ENCODE measurements at regions not wholly inside any gene's neighbourhood (a gene's known extent, or its start where the extent isn't known, plus 50 kb on each side); places are given as distances from the start of the nearest gene placed in this dataset.

DNA sequence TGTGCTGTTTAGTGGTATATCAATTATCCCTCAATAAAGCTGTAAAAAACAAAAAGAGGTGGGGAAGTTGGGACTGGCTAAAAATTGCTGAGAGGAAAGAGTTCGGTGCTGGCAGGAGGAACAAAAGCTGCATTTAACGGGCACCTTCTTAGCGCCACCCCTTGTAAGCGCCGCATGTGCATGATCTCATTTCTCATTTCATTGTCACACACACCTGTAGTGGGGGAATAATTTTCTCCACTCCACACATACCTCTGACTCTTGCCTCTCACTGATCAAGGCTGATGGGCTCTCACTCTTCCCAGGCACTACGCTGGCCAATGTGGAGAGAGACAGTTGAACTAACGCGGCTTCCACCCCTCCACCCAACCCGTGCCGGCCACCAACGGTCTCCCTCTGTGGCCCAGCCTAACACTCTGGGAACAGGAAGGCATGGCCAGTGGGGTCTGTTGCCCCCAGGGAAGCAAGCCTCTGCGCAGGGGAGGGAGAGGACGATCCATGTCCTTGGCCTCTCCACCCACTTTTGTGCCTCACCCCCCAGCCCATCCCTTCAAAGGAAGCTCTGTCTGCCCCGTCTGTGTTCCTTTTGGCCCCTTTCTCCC, 186.7 kb upstream of the SYT13 start:
- no peak for DNase-seq

DNA sequence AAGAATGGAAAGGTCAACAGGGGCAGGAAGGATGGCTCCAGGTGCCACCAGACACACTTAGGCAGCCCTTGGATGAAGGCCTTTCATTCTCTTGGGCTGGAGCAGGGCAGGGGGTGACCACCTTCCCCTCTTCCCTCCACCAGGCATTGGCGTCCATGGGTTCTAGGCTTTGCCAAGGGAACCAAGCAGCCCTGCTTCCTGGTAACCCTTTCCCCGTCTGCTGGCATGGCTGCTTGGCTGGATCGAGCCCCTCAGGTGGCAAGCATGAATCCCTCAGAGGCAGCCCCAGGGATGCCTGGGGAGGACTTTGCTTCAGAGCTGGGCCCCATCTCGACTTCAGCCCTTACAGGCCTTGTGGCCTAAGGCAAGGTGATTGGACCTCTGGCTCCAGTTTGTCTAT, 185.1 kb upstream of the SYT13 start:
- DNase-seq: no peak

DNA sequence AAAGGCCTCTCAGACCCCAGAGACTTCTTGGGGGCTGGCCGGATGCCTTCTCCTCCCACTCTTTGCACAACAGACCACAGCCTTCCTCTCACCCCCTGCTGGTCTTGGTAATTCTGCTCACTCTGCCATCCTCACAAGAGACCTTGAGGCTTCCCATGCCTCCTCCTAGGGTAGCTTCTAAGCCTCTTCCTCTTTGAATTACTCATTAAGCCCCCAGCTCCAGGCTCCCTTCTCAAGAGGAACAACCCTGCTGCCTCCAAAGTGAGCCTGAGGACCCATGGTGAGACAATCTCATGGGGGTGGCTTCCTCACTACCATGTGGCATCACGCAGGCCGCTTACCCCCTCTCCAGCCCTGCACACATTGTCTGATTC, 184.6 kb upstream of the SYT13 start:
- no peak for DNase-seq

DNA sequence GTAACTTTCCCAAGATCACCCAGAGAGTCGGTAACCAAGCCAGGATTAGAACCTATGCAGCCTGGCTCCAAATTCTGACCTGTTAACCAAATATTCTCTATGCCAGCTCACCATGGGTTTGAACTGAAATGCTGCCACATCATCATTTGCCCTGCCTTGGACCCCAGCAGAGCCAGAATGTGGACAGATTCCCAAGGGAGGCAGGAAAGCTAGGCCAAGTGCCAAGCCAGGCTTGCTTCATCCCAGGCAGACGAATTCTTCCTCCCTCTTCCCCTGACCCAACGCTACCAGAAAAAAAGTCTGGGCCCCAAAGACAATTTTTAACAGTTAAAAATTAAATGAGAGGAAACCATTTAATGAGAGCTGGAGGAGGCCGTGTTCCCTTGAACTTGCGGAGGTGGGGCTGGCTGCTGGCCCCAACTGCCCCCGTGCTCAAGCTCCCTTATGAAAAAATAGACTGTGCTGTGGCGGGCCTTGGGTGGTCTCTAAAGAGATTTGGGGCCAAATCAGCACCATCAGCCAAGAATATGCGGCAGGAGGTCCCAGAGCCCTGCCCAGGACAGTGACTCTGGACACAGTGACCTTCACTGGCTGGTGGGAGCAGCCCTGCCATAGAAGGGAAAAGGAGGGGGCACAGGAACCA, 184.1 kb upstream of the SYT13 start:
- no peak for DNase-seq

DNA sequence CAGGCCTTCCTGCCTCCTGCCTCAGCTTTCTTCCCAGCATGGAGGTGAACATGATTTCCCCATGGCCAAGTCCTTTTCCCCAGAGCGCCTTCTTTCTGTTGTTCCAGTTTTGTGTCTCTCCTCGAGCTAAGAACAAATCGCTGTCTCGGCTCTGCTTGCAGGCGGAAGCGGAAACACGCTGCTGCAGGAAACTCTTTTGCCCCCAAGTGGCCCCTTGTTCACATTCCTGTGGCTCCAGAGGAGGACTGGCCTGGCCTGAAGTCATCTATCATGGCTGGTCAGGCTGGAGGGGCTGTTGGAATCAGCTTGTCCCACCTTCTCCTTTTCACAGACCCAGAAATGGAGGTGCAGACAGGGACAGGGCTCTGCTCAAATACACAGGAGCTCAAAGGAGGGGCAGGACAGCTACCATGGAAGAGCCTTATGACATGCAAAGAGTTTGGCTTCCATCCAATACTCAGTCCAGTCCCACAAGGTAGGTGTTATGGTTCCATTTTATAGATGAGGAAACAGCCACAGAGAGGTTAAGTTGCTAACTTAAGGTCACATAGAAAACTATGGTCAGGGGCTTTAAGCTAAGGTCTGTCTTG, 182.2 kb upstream of the SYT13 start:
- no peak for DNase-seq

DNA sequence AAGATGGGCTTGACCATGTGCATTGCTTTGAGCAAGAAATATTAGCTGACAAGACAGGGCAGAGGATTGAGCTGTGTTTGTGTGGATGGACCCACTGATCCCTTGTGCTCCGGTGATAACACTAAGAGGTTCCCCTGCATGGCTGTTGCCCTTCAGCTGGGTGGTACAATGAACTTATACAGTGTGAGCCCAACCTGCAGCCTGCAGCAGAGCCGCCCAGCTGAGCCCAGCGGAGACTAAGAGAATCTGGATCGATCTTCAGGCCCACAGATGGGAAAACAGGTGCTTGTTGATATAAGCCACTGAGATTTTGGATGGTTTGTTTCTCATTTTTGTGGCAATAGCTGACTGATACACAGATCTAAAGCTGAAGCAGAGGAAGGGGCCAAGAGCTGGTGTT, 177.4 kb upstream of the SYT13 start:
- DNase-seq: no peak

DNA sequence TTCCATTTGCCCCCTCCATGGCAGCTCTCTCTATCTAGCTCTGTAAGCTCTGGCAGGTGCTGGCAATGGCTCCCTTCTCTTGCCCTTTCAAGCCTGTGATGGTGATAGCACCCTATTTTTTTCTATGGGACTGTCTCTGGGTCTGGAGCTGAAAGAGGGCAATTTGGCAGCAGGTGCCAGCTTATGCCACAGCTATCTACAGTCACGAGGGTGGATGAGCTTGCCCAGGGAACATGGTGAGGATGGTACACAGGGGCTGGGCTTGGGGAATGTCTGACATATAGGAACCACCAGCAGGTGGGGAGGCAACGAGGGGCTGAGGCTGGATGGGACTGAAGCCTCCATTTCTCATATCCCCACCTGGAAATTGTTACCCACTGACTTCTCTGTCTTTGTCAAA, 175.4 kb upstream of the SYT13 start:
- DNase-seq: no peak

DNA sequence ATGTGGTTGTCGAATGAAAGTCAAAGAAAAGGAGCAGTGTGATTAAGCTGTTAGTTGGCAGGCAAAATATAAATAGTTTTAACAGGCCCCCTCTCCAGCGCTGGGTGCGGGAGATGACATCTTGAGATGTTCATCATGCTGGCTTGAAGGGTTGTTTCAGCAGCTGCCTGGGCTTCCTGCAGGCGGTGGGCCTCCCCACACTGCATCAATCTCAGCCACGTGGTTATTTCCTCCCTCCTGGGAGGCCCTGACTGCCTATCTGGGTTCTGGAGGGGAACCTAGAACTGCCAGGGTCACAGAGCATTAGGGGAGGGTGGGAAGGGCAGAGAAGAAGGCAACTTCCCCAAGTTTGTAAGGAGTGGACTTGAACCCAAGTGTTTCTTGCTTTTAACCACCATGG, 173.3 kb upstream of the SYT13 start:
- no peak for DNase-seq

DNA sequence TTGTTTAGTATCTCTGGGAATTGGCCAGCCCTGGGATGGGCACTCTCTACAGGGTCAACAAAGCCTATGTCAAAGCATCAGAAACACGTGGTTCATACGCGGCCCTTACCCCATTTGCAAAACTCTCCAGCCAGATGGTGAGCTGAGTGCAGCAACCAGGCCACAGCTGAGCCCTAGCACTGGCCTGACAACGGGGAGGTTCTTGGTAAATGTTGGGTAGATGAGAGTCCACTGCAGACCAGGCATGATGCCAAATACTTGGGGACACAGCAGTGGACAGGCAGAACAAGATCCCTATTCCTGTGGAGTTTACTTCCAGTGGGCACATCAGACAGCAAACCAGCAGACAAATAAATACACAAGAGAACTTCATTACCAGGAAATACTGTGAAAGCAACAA, 172.1 kb upstream of the SYT13 start:
- DNase-seq: no peak

DNA sequence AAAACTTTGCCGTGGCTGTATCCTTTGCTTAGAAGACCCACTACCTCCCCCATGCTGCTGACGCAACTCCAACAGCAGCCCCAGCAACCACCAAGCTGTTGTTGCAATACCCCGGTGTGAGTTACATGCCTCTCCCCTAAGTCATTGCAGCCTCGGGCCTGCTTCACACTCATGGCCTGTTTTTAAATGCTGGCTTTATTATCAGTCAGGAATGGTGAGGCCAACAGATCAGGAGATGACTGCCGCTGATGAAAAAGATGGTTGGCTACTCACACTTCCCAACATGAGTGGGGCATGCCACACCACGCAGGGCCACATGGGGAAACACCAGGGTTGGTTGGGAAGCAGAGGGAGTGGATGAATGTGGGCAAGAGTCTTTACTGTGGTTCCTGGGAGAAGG, 171.5 kb upstream of the SYT13 start:
- peak; percentile 57 for DNase-seq

DNA sequence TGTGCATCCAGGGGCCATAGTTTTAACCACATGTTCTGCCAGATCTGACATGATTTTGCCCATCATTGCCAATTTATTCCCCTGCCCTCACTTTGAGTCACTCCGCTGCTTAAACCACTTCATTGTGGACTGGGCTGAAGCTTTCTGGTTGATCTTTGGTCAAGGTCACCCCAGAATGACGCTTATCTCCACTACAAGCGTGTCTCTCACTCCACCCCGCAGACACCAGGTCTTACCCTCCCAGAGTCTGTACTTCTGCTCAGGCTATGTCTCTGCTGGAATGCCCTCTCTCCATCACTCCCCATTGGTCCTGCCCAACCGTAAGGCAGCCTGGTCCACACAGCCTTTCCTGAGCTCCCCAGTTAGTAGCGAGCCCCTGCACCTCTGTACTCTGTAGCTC, 170.5 kb upstream of the SYT13 start:
- DNase-seq: no peak

DNA sequence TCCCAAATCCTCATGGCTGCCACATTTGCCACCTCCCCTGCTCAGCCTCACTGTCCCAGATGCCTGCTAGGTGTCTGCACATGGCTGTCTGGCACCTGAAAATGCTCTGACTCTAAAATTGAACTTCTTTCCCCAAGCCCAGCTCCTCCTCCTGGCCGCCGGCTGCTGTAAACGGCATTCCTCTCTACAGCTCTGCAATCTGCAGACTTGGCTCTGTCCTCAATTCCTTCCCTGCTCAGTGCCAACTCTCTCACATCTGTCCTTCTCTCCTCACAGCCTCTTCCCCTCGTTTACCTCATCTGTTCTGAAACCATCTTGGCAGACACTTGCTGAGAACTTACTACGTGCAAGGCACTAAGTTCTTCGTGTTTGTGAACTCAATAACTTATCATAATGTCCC, 169.4 kb upstream of the SYT13 start:
- no peak for DNase-seq

DNA sequence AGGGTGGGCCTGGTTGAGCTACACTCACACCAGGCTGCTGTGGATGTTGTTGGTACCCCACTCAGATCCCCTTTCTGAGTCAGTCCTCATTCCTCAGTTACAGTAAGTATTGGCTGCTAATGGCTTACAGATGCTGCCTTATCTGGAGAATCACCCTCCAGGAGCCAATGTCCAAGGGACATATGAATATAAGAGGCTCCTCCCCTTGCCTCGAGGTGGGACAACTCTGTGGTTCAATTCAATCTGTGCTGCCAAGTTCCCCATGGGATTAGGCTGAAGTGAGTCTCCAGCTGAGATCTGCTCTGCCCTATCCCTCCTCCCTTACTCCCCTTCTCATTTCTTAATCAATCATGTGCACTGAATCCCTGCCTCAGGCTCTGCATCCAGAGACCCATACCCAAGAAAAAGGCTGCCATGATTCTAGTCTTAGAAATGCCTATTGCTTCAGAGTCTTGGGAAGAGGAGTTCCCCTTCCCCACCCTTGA, 168.8 kb upstream of the SYT13 start:
- no peak for DNase-seq

DNA sequence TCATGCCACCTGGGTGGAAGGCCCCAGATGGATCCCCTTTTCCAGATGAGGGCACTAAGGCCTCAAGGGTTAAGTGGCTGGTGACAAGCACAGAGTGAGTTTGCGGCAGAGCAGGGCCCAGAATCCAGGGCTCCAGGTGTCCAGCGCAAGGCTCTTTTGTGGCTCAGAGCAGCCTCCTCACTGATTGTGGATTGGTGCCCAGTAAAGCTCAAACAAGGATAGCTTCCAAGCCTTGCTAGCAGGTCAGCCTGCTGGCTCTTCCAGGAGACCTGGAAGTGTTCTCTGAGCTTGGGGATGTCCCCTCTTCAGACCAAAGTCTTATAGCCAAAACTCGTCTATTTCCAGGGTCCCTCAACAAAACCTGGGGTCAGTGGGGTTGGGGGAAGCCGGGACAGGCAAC, 167.6 kb upstream of the SYT13 start:
- no peak for DNase-seq

DNA sequence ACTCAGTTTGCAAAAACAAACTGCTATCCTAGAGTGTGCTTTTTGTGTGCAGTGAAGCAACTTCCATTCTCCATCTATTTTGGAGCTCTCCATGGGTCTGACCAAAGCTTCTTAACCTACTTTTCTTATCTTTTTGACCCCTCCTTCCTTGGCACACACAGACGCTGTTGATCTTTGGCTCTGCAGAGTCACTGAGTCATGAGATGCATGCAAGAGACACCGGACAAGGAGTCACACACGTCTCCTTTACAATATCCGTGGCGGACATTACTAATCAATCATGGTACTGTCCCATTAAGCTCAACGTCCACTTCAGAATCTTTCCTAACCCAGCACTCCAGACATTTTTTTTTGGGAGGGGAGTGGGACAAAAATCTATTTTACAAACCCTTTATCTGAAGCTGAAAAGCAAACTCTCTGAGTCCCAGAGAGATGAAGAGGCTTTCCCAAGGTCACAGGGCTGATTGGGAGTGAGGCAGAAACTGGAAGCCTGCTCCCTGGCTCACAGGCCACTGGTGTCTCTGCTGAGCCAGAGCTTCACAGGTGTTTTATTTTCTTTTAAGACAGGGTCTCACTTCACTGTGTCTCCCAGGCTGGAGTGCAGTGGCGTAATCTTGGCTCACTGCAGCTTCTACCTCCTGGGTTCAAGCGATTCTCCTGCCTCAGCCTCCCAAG, 165.8 kb upstream of the SYT13 start:
- no peak for DNase-seq

DNA sequence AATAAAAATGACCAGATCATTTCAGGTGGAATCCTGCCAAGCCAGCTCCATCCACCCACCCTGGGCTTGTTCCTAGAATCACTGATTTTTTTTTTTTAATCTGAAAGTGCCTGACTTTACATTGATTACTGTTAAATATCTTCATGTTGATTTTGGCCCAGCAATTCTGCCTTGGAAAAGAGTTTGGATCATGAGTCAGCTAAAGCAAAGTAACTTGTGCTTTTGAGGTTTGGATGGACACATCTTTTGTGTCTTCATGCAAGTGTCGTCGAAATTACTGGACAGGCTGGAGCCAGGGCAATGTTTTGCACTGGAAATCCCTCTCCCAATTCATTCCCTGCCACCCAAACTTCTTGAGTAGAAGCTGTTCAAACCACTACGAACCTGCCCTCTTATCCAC, 164.0 kb upstream of the SYT13 start:
- DNase-seq: no peak

DNA sequence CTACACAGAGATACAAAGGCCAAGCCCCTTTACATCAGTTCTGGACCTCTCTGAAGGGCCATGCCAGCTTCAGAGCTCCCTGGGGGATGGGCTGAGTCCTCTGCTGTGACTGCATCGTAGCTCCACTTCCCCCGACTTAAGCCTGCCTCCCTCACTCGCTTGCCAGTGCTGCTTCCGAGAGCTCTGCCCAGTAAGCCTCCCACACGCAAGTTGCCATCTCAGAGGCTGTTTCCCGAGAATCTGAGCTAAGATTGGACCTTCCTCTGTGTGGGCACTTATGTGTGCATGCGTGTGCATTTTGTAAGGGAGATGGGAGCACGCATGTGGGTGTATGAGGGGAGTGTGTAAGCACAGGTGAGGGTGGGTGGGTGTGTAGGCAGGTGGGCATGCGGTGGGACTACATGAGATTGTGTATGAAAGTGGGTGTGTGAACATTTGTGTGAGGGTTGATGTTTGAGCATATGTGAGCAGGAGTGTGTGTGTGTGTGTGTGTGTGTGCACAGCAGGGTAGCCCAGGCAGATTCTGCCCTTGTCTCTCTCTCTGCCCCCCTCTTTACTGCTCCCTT, 163.0 kb upstream of the SYT13 start:
- no peak for DNase-seq

DNA sequence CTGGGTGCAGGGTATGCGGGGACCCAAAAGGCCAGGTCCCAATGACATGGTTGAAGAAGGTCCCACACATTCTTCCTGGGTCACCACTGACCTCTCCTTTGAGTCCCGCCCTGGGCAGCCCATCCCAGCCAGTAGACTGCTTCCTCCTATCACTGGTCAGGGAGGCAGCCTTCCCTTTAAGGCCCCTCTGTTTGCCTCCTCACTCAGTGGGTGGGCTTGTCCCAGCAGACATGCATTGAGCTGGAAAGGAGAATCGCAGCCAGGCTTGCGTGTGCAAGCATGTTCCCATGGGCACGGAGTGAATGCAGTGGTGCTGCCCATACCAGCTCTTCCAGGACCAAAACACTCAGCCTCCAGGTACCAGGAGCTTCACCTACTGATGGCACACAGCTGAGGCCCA, 162.4 kb upstream of the SYT13 start:
- DNase-seq: no peak

DNA sequence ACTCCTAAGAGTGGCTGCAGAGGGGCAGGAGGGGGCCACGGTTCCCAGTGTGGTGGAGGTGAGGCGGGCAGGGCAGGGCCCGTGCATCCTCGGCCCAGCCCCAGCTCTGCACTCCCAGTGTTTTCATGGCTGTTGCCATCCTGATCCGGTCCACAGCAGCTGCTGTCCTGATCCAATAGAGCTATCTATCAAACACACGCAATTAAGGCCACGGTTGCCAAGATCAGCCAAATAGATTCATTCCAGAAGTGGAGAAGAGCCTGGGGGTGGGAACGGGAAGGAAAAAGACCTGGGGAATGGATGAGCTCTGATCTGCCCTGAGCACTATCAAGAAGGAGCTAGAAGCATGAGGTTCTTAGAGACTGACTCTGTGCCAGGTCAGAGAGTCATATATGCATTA, 160.9 kb upstream of the SYT13 start:
- DNase-seq: no peak

DNA sequence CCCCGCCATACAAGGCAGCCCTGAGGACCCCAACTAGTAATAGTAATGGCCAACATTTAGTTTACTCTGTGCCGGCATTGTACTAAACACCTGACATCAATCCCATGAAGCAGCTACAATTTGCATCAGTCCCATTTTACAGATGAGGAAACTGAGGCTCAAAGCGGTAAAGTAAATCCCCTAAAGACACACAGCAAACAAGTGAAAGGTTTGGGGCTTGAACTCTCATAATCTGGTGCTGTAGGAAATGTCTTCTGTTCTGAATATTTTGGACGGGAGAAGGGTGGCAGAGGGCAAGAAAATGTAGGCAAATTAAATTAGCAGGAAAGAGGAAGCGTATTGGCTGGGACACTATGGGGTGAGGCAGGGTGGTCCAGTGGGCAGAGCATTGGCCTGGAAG, 160.3 kb upstream of the SYT13 start:
- DNase-seq: no peak

DNA sequence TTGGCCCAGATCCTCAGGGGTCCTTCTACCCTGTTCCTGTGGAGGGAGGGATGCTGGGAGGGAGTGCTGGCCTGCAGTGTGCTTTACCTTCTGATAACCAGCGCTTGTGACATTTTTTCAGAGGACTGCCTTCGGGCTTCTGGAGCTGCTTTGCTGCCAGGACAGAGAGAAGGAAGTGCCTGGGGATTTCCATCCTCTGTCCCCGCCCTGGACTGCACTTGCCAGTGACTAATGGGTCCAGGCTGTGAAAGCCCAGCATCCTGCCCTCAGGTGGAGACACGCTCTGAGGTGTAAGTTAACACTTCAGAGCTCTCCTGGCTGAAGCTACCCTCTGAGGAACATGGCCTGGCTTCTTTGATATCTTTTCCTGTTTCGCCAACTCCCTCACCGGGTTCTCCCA, 158.7 kb upstream of the SYT13 start:
- DNase-seq: no peak

DNA sequence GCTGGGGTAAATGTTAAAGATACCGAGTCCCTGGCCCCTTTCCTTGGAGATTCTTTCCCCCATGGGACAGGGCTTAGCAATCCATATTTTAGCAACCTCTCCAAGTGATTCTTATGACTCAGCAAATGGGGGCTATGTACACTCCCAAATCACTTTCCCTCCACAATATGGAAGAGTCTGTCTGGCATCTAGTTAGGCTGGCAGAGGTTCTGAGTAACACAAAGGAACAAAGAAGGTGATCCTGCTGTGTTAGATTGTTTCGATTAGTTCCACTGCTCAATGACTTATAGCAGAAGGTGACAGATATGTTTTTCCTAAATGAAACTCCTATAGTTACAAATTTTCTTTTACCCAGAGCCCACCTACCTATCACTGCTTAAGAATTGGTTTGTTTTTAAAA, 154.0 kb upstream of the SYT13 start:
- no peak for DNase-seq

DNA sequence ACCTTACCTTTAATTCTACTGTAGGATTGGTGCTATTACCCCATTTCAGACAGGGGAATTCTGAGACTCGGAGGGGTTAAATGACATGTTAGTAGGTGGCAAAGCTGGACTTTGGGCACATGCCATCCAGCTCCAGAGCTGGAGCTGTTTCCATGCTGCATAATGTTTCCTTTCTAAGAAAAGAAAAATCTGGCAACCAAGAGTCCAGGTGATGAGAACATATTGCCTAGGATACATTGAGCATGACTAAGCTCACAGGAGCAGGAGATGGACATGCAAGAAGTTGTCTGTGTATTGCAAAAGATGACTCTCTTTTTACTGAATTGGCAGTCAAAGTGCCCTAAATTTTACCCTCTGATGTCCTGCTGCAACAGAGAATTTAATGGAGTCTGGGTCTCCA, 150.8 kb upstream of the SYT13 start:
- no peak for DNase-seq

DNA sequence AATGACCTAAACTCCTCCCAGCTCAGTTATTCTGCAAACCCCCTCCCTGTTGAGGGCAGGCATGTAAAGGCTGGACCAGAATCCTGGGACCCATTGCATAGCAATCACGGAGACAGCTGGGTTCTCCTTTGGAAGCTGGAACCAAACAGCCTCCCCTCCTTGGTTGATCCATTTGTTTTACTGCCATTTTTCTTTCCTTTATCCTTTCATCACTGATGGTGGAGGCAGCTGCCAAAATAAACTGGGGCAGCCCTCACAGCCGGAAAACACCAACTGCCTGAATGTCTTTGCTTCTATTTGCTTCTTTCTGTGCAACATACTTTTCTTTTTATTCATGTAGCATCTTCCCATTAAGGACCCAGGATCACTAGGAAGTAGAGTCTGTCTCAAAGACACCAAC, 150.0 kb upstream of the SYT13 start:
- no peak for DNase-seq
